BLaER1 treated with 17β-estradiol and CSF1 and Interleukin-3, amounts not matched to agents 10 nM and 100 nM (cell line): ENCODE measurements at regions not wholly inside any gene's neighbourhood (a gene's known extent, or its start where the extent isn't known, plus 50 kb on each side); places are given as distances from the start of the nearest gene placed in this dataset.

Experiments
- H3K27ac ChIP-seq, 11 experiments: shearing (Covaris generic); formaldehyde crosslinking; 2 replicates each; pipeline ENCODE4 v1.8.1; 2022
- H3K27me3 ChIP-seq, 11 experiments: shearing (Covaris generic); formaldehyde crosslinking; 2 replicates each; pipeline ENCODE4 v1.8.1; 2022
- H3K36me3 ChIP-seq, 11 experiments: shearing (Covaris generic); formaldehyde crosslinking; 2 replicates each; pipeline ENCODE4 v1.8.1; 2022
- H3K4me1 ChIP-seq, 10 experiments: shearing (Covaris generic); formaldehyde crosslinking; 2 replicates each; pipeline ENCODE4 v1.8.1; 2022
- H3K4me2 ChIP-seq, 11 experiments: shearing (Covaris generic); formaldehyde crosslinking; 2 replicates each; pipeline ENCODE4 v1.8.1; 2022
- H3K4me3 ChIP-seq, 10 experiments: shearing (Covaris generic); formaldehyde crosslinking; 2 replicates each; pipeline ENCODE4 v1.8.1; 2022
- H3K9ac ChIP-seq, 11 experiments: shearing (Covaris generic); formaldehyde crosslinking; 2 replicates each; pipeline ENCODE4 v1.8.1; 2022
- H3K9me3 ChIP-seq, 11 experiments: shearing (Covaris generic); formaldehyde crosslinking; replicated peaks in 1 of 11; 2 replicates each; pipeline ENCODE4 v1.8.1; 2022
- H4K20me1 ChIP-seq, 11 experiments: shearing (Covaris generic); formaldehyde crosslinking; 2 replicates each; pipeline ENCODE4 v1.8.1; 2022
- Cebpa-rat ChIP-seq, 11 experiments: shearing (Covaris generic); IDR thresholded peaks; 2 replicates each; pipeline ENCODE4 v1.8.1; 2022

DNA sequence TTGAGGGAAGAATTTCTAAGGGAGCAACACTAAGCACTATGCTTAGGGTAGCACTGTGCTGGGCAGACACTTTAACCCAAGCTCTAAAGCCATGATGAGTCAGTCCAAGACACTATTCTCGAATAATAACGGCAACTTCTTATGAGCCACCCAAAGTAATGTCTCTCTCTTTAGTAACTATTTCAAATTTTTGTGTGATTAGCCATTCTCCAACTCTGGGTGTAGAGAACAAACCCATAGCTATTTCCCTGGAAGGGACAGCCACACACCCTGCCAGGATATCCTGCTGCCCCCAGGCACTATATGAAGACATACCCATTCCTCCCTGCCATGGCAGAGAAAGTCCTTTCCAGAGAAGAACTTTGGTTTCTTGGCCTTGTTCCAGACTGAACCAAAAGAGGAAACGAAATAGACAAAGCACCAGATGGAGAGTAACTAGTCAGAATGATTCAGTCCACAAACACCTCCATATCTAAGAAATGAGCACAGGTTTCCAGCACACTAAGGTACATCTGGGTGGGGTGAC is 384.9 kb upstream of the THBS1 start:
- H3K4me3 ChIP-seq: no peak overlapping the region
- TF ChIP-seq Cebpa-rat (IDR thresholded peaks at IDR 0.05): no peak
- H3K9ac ChIP-seq: no peak overlapping the region
- no peak overlapping the region for H3K27ac ChIP-seq
- no peaks in the 10 kb centered on the region for H3K9me3 ChIP-seq
- no peaks in the 10 kb centered on the region for H4K20me1 ChIP-seq
- no peaks in the 10 kb centered on the region for H3K27me3 ChIP-seq
- peaks cover 0 to 12% (median 0%) of the 10 kb centered on the region in 10 experiments; a peak in 5 of 20 replicates for H3K4me1 ChIP-seq
- H3K4me2 ChIP-seq: peak overlapping the region in 2 of 11 experiments; percentile 8 to 11; a peak in 1 of 22 replicates
- H3K36me3 ChIP-seq: no peaks in the 10 kb centered on the region

DNA sequence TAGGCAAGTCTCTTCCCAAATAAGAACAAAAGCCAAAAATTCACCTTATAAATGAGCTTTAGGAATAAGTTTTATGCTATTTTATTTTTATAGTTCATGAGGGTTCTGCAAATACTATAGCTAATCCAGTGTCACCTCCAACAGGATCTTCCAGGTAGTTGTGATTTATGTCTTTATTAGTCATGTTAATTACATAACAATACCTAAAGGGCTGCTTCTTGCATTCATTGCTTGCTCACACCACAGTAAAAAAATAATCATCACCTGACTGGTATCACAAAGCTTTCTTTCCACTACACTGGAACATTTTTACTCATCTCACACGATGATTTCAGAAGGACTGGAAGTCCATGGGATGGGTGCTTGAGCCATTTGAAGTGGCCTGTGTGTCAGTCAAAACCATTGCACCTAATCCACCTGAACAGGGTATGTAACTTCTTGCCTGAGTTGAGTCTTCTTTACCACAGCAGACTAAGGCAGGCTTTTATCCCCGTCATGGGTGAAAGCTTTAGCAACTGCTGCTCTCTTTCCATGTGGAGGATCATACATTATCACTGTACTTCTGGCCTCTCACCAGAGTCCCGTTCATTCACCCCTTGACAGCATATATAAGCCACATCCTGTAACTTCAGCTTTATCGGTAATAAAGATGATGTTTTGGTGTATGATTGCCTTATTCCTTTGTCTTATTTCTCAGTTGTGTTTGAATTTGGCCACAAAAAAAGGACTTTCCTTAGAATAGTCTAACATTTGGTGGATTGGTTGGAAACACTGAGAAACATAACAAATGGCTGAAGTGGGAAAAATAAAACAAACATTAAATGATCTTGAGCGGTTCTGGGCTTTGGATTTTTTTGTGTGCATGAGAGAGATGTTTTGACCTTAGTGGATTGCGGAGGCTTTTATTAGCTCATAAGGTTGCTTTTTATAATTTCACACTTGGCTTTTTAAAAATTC is 382.6 kb upstream of the THBS1 start:
- TF ChIP-seq Cebpa-rat (IDR thresholded peaks at IDR 0.05): no peak
- peaks cover 0 to 12% (median 0%) of the 10 kb centered on the region in 10 experiments; a peak in 5 of 20 replicates for H3K4me1 ChIP-seq
- H3K36me3 ChIP-seq: no peaks in the 10 kb centered on the region
- H3K4me2 ChIP-seq: no peak overlapping the region
- H3K27me3 ChIP-seq: no peaks in the 10 kb centered on the region
- H3K27ac ChIP-seq: no peak overlapping the region
- H3K9ac ChIP-seq: no peak overlapping the region
- no peak overlapping the region for H3K4me3 ChIP-seq
- no peaks in the 10 kb centered on the region for H3K9me3 ChIP-seq
- H4K20me1 ChIP-seq: no peaks in the 10 kb centered on the region

DNA sequence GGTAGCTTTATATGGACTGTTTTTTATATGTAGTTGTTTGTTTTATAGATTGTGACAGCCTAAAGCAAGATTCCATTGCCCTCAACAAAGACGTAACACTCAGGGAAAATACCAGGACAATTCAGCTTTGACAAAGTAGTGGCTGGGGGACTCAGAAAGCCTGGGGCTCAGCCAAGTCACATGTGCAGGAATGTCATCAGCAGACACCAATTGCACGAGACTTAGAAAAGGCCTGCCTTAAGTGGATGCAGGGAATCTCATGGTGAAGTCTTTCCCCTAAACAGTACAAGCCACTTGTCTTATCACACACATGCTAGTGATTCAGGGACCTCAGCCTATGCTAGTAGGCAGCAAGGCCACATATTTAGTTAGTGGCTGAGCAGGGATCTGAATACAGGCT is 381.8 kb upstream of the THBS1 start:
- H3K4me2 ChIP-seq: no peak overlapping the region
- no peaks in the 10 kb centered on the region for H3K27me3 ChIP-seq
- TF ChIP-seq Cebpa-rat (IDR thresholded peaks at IDR 0.05): no peak
- H3K36me3 ChIP-seq: no peaks in the 10 kb centered on the region
- H3K27ac ChIP-seq: no peak overlapping the region
- peaks cover 0 to 12% (median 0%) of the 10 kb centered on the region in 10 experiments; a peak in 5 of 20 replicates for H3K4me1 ChIP-seq
- H3K9ac ChIP-seq: no peak overlapping the region
- H4K20me1 ChIP-seq: no peaks in the 10 kb centered on the region
- no peaks in the 10 kb centered on the region for H3K9me3 ChIP-seq
- H3K4me3 ChIP-seq: no peak overlapping the region

DNA sequence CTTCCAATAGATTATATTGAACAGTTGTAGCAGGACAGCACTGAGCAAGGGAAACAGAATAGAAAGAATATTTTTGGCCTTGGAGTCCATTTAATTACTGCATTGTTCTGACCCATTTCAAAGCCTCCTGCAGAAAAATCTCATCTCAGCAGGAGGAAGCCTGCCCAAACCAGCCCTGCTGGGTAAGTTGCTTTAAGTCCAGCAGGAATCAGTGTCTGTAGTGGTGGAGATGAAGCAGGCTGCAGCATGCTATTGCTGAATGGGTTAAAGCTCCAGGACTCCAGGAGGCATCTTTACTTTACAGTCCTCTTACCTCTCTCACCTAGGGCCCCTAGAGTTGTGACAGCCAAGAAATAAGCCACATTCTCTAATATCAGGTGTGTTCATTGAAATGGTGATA is 380.3 kb upstream of the THBS1 start:
- no peaks in the 10 kb centered on the region for H4K20me1 ChIP-seq
- H3K4me1 ChIP-seq: peaks cover 0 to 12% (median 0%) of the 10 kb centered on the region in 10 experiments; a peak in 5 of 20 replicates
- H3K27me3 ChIP-seq: no peaks in the 10 kb centered on the region
- H3K9ac ChIP-seq: no peak overlapping the region
- H3K9me3 ChIP-seq: no peaks in the 10 kb centered on the region
- no peak for TF ChIP-seq Cebpa-rat (IDR thresholded peaks at IDR 0.05)
- no peak overlapping the region for H3K4me3 ChIP-seq
- no peak overlapping the region for H3K4me2 ChIP-seq
- H3K27ac ChIP-seq: no peak overlapping the region
- no peaks in the 10 kb centered on the region for H3K36me3 ChIP-seq

DNA sequence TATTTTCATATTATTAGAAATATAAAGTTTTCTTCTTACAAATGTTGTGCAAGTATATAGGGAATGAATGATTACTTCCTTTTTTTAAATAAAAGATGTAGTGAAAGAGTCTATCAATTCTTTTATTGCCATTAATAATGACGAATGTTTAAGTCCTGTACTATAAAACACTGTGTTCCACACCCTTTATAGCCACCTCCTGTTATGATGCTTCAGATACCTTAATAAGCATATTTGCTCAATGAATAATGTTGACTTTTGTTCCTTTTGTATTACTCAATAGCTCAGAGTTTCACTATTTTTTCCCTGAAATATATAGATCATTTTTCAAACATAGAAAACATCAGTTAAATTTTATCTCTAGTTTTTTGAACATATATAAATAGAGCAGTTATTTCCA is 378.2 kb upstream of the THBS1 start:
- H3K4me3 ChIP-seq: no peak overlapping the region
- no peaks in the 10 kb centered on the region for H4K20me1 ChIP-seq
- H3K27me3 ChIP-seq: no peaks in the 10 kb centered on the region
- H3K9ac ChIP-seq: no peak overlapping the region
- no peaks in the 10 kb centered on the region for H3K36me3 ChIP-seq
- 0 out of 22 replicates have a peak, but pooled peaks cover 0 to 6% (median 0%) of the 10 kb centered on the region in 11 experiments for H3K9me3 ChIP-seq
- no peak for TF ChIP-seq Cebpa-rat (IDR thresholded peaks at IDR 0.05)
- H3K4me1 ChIP-seq: no peaks in the 10 kb centered on the region
- H3K4me2 ChIP-seq: no peak overlapping the region
- no peak overlapping the region for H3K27ac ChIP-seq

DNA sequence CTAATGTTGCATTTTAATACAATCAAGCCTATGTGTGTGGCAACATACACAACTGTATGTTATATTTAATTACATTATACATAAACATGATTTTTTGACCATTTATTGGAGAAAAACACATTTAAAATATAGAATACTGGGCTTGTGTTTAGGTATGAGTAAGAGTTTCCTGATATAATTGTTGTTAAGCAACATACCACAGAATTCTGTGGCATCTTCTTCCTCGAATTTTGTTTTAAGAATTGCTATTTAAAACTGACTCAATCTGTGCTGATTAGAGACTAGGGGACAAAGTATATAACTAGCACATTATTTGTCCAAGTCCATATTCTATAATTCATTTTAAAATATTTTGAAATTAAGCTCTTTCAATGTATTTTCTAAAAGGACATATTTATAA is 376.8 kb upstream of the THBS1 start:
- Histone ChIP-seq H3K4me1 (no peaks in the 10 kb centered on the region), H4K20me1 (no peaks in the 10 kb centered on the region), H3K9ac (no peak overlapping the region), H3K36me3 (no peaks in the 10 kb centered on the region), H3K4me2 (no peak overlapping the region), H3K27ac (no peak overlapping the region), H3K4me3 (no peak overlapping the region), H3K9me3 (0 out of 22 replicates have a peak, but pooled peaks cover 0 to 6% (median 0%) of the 10 kb centered on the region in 11 experiments), H3K27me3 (no peaks in the 10 kb centered on the region)
- no peak for TF ChIP-seq Cebpa-rat (IDR thresholded peaks at IDR 0.05)

DNA sequence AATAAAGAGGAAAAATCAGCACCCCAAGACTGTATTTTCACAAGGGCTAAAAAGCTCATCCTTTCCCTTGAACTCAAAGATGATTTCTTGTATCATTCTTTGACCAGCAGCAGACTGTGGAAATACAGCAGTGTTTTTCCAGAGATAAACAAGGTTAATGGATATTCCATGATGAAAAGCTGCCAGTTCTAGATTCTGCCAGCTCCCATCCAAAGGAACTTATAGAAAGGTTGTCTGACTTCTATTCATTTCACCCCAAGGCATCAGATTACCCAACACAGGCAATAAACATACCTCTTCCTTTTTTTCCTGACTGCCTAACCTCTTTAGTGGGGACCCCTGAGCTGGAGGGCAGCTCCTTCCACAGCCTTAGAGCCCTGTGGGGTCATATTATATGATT is 375.8 kb upstream of the THBS1 start:
- H3K4me1 ChIP-seq: no peaks in the 10 kb centered on the region
- H4K20me1 ChIP-seq: no peaks in the 10 kb centered on the region
- no peak overlapping the region for H3K4me2 ChIP-seq
- no peak overlapping the region for H3K27ac ChIP-seq
- no peak for TF ChIP-seq Cebpa-rat (IDR thresholded peaks at IDR 0.05)
- no peaks in the 10 kb centered on the region for H3K36me3 ChIP-seq
- H3K4me3 ChIP-seq: no peak overlapping the region
- no peaks in the 10 kb centered on the region for H3K27me3 ChIP-seq
- H3K9ac ChIP-seq: no peak overlapping the region
- 0 out of 22 replicates have a peak, but pooled peaks cover 0 to 10% (median 0%) of the 10 kb centered on the region in 11 experiments for H3K9me3 ChIP-seq

DNA sequence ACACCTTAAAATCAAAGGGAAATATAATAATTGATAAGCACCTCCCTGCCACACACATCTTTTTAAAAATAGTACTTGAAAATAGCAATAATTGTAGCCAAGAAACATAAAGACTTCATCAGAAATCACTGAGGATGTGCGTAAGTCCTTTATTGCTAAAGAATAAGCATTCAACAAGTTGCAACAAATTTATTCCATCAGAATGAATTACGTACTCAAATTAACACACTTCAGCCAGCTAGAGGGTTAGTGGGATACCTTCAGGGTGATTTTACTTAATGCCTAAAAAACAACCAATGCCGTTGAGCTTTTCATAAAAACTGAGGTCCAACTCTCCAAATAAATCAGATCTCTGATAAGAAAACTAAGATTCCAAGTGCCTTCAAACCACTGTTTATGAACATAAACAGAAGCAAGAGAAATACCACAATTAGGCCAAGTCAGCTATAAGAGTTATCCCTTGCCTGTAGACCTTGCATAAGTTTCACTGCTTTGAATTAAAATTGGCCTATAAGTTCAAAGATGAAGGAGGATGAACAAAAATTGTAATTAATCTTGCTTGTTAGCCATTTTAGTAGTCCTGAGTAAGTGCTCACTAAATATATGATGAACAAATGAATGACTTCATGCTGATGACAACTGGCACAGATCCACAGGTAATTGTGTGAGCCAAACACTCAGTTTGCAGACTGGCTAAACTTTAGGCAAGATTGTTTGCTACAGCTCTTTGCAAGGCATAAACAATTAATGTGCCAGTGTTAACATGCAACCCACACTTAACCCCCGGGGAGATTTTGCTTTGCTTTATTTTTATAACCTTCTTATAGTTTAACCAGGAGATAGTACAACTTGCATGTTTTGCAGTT is 375.1 kb upstream of the THBS1 start:
- Histone ChIP-seq H3K9ac (no peak overlapping the region), H3K4me3 (no peak overlapping the region), H3K4me1 (no peaks in the 10 kb centered on the region), H3K4me2 (no peak overlapping the region), H3K27ac (no peak overlapping the region), H3K9me3 (peaks cover 0 to 17% (median 0%) of the 10 kb centered on the region in 11 experiments; a peak in 1 of 22 replicates), H3K27me3 (no peaks in the 10 kb centered on the region), H3K36me3 (no peaks in the 10 kb centered on the region), H4K20me1 (no peaks in the 10 kb centered on the region)
- TF ChIP-seq Cebpa-rat (IDR thresholded peaks at IDR 0.05): no peak

DNA sequence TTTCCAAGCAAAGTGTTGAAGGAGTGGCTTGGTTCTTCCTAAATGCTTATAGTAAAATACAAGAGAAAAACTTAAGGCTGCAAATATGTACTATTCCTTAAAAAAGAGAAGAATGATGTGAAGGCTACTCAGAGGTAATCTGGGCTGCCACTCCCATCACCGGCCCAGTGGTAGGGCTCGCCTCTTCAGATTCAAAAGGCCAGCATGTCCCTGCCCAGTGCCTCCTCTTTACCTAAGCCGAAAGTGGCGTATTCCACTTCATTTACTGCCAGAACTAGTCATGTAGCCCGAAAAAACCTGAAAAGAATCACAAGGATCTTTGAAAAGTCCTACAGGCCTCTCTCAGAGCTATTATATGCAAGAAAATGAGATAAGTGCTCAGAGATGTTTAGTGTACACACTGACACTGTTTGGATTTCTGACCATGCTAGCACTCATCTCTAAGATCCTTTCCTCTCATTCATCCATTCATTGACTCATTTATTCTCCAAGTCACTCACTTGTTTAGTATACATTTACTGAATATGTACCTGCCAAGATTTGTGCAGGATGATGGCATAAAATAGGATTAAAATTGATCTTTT is 373.3 kb upstream of the THBS1 start:
- no peak overlapping the region for H3K4me3 ChIP-seq
- H4K20me1 ChIP-seq: no peaks in the 10 kb centered on the region
- no peak overlapping the region for H3K4me2 ChIP-seq
- TF ChIP-seq Cebpa-rat (IDR thresholded peaks at IDR 0.05): no peak
- H3K4me1 ChIP-seq: no peaks in the 10 kb centered on the region
- H3K36me3 ChIP-seq: no peaks in the 10 kb centered on the region
- H3K27ac ChIP-seq: no peak overlapping the region
- no peaks in the 10 kb centered on the region for H3K27me3 ChIP-seq
- no peak overlapping the region for H3K9ac ChIP-seq
- H3K9me3 ChIP-seq: peaks cover 0 to 36% (median 0%) of the 10 kb centered on the region in 11 experiments; a peak in 7 of 22 replicates
